HepG2 (cell line): ENCODE measurements at regions not wholly inside any gene's neighbourhood (a gene's known extent, or its start where the extent isn't known, plus 50 kb on each side); places are given as distances from the start of the nearest gene placed in this dataset.

ENCODE experiments used
- AGO2 ChIP-seq: fragments of 200-400 bp; formaldehyde crosslinking; optimal IDR thresholded peaks from 2 replicates; pipeline ENCODE3; 2017; ENCODE audit warnings: mild to moderate bottlenecking, low read depth, low read length, moderate library complexity
- FIP1L1 ChIP-seq: fragments of 200-400 bp; formaldehyde crosslinking; IDR thresholded peaks from 2 replicates; pipeline ENCODE4 v1.6.1; 2018; ENCODE audit warnings: low read depth, mild to moderate bottlenecking, low read length, moderate library complexity, borderline replicate concordance; ENCODE audit not compliant: insufficient read depth
- KDM5B ChIP-seq: sonication (generic); formaldehyde crosslinking; IDR thresholded peaks from 2 replicates; pipeline ENCODE4 v1.4.0; 2020; ENCODE audit warnings: missing genetic modification reagents, mild to moderate bottlenecking, borderline replicate concordance
- LCORL ChIP-seq, 2 experiments: fragments of 450-650 bp in 1 of 2; sonication (generic) in 1 of 2; formaldehyde crosslinking in 1 of 2; IDR thresholded peaks; 2 replicates each; pipeline versions ENCODE4 v1.5.0 to v1.6.1; 2017 to 2020; ENCODE audit warnings: antibody characterized with exemption in 1 of 2, missing genetic modification reagents in 1 of 2
- NFYC ChIP-seq: IDR thresholded peaks from 2 replicates; pipeline ENCODE4 v1.6.1; 2016; ENCODE audit warnings: missing genetic modification reagents, missing compliant biosample characterization
- NR2C2 ChIP-seq: sonication (generic); formaldehyde crosslinking; IDR thresholded peaks from 2 replicates; pipeline ENCODE4 v1.4.0; 2020; ENCODE audit warnings: missing genetic modification reagents, mild to moderate bottlenecking, moderate library complexity, borderline replicate concordance
- NR2F2 ChIP-seq: IDR thresholded peaks from 2 replicates; pipeline ENCODE4 v1.6.1; 2012; ENCODE audit warnings: low read depth, inconsistent platforms, borderline replicate concordance
- NR3C1 ChIP-seq: sonication (generic); formaldehyde crosslinking; IDR thresholded peaks from 2 replicates; pipeline ENCODE4 v1.4.0; 2020; ENCODE audit warnings: missing genetic modification reagents
- THAP8 ChIP-seq: sonication (generic); formaldehyde crosslinking; IDR thresholded peaks from 2 replicates; pipeline ENCODE4 v1.5.1; 2020; ENCODE audit warnings: missing genetic modification reagents, mild to moderate bottlenecking, borderline replicate concordance
- ZBTB49 ChIP-seq: sonication (generic); formaldehyde crosslinking; IDR thresholded peaks from 2 replicates; pipeline ENCODE4 v1.4.0; 2020; ENCODE audit warnings: missing genetic modification reagents, borderline replicate concordance
- ZFP36L1 ChIP-seq: sonication (generic); formaldehyde crosslinking; IDR thresholded peaks from 2 replicates; pipeline ENCODE4 v1.8.0; 2022; ENCODE audit warnings: mild to moderate bottlenecking, missing genetic modification reagents, moderate library complexity
- ZFY ChIP-seq: sonication (generic); formaldehyde crosslinking; IDR thresholded peaks from 2 replicates; pipeline ENCODE4 v1.4.0; 2020; ENCODE audit warnings: missing genetic modification reagents
- ZNF160 ChIP-seq: sonication (generic); formaldehyde crosslinking; IDR thresholded peaks from 2 replicates; pipeline ENCODE4 v1.8.0; 2022; ENCODE audit warnings: mild to moderate bottlenecking, inconsistent platforms, missing genetic modification reagents
- ZSCAN21 ChIP-seq: sonication (generic); formaldehyde crosslinking; IDR thresholded peaks from 2 replicates; pipeline ENCODE4 v1.8.0; 2022; ENCODE audit warnings: mild to moderate bottlenecking, missing genetic modification reagents, moderate library complexity, borderline replicate concordance
- TF ChIP-seq, protein P1 (sequence below): conservative IDR thresholded peaks from 2 replicates; pipeline ENCODE4 v1.6.1; 2018; ENCODE audit warnings: missing genetic modification reagents
- TF ChIP-seq, protein P2 (sequence below): IDR thresholded peaks from 2 replicates; pipeline ENCODE4 v1.6.1; 2016; ENCODE audit warnings: low read depth, missing genetic modification reagents, missing compliant biosample characterization
- TF ChIP-seq, protein P3 (sequence below): sonication (generic); formaldehyde crosslinking; IDR thresholded peaks from 2 replicates; pipeline ENCODE4 v1.5.0; 2020; ENCODE audit warnings: missing genetic modification reagents

DNA sequence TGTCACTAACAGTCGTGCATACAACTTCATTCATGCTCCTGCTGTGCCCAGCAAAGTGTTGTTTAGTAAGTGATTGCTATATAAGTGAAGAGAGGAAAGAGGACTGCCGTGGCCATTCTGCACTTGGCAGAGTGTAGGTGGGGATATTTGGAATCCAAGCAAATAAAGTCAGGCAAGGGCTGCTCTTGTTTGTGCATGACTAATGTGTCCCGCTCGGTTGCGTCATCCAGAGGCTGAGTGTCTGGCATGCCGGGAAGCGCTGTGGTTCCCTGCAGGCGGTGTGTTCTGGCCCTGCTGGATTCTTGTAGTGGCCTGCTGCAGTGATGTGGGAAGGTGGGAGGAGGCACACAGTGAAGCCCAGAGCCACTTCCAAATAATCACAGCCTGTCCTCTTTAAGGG is 136.9 kb upstream of the ANKH start (continued):
- TF ChIP-seq, protein P1, sequence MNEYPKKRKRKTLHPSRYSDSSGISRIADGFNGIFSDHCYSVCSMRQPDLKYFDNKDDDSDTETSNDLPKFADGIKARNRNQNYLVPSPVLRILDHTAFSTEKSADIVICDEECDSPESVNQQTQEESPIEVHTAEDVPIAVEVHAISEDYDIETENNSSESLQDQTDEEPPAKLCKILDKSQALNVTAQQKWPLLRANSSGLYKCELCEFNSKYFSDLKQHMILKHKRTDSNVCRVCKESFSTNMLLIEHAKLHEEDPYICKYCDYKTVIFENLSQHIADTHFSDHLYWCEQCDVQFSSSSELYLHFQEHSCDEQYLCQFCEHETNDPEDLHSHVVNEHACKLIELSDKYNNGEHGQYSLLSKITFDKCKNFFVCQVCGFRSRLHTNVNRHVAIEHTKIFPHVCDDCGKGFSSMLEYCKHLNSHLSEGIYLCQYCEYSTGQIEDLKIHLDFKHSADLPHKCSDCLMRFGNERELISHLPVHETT: 0 out of 2 replicates have a peak, but pooled peaks have one; percentile 30
- TF ChIP-seq, protein P2, sequence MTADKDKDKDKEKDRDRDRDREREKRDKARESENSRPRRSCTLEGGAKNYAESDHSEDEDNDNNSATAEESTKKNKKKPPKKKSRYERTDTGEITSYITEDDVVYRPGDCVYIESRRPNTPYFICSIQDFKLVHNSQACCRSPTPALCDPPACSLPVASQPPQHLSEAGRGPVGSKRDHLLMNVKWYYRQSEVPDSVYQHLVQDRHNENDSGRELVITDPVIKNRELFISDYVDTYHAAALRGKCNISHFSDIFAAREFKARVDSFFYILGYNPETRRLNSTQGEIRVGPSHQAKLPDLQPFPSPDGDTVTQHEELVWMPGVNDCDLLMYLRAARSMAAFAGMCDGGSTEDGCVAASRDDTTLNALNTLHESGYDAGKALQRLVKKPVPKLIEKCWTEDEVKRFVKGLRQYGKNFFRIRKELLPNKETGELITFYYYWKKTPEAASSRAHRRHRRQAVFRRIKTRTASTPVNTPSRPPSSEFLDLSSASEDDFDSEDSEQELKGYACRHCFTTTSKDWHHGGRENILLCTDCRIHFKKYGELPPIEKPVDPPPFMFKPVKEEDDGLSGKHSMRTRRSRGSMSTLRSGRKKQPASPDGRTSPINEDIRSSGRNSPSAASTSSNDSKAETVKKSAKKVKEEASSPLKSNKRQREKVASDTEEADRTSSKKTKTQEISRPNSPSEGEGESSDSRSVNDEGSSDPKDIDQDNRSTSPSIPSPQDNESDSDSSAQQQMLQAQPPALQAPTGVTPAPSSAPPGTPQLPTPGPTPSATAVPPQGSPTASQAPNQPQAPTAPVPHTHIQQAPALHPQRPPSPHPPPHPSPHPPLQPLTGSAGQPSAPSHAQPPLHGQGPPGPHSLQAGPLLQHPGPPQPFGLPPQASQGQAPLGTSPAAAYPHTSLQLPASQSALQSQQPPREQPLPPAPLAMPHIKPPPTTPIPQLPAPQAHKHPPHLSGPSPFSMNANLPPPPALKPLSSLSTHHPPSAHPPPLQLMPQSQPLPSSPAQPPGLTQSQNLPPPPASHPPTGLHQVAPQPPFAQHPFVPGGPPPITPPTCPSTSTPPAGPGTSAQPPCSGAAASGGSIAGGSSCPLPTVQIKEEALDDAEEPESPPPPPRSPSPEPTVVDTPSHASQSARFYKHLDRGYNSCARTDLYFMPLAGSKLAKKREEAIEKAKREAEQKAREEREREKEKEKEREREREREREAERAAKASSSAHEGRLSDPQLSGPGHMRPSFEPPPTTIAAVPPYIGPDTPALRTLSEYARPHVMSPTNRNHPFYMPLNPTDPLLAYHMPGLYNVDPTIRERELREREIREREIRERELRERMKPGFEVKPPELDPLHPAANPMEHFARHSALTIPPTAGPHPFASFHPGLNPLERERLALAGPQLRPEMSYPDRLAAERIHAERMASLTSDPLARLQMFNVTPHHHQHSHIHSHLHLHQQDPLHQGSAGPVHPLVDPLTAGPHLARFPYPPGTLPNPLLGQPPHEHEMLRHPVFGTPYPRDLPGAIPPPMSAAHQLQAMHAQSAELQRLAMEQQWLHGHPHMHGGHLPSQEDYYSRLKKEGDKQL: peak; percentile 76
- TF ChIP-seq NR2F2 (no peak), AGO2 (no peak), LCORL (IDR thresholded peaks at IDR 0.05) (0 out of 2 replicates have a peak, but pooled peaks have one; percentile 23), LCORL (CRISPR knock-in tag; IDR thresholded peaks at IDR 0.05) (peak; percentile 79; the same call in 1 of the 2 replicates), NR2C2 (peak; percentile 41; the same call in 1 of the 2 replicates), ZFP36L1 (peak; percentile 28; the same call in 1 of the 2 replicates), ZFY (CRISPR knock-in tag) (peak; percentile 73), THAP8 (CRISPR knock-in tag) (no peak), KDM5B (CRISPR knock-in tag) (peak; percentile 71; the same call in 1 of the 2 replicates), ZSCAN21 (CRISPR knock-in tag) (peak; percentile 67; the same call in 1 of the 2 replicates), FIP1L1 (0 out of 2 replicates have a peak, but pooled peaks have one; percentile 62), NR3C1 (no peak), ZNF160 (CRISPR knock-in tag) (no peak), ZBTB49 (no peak), NFYC (CRISPR knock-in tag) (no peak)
- TF ChIP-seq, protein P3, sequence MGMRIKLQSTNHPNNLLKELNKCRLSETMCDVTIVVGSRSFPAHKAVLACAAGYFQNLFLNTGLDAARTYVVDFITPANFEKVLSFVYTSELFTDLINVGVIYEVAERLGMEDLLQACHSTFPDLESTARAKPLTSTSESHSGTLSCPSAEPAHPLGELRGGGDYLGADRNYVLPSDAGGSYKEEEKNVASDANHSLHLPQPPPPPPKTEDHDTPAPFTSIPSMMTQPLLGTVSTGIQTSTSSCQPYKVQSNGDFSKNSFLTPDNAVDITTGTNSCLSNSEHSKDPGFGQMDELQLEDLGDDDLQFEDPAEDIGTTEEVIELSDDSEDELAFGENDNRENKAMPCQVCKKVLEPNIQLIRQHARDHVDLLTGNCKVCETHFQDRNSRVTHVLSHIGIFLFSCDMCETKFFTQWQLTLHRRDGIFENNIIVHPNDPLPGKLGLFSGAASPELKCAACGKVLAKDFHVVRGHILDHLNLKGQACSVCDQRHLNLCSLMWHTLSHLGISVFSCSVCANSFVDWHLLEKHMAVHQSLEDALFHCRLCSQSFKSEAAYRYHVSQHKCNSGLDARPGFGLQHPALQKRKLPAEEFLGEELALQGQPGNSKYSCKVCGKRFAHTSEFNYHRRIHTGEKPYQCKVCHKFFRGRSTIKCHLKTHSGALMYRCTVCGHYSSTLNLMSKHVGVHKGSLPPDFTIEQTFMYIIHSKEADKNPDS (CRISPR knock-in tag): no peak
